Uterus (tissue), 2 donors: ENCODE measurements at regions not wholly inside any gene's neighbourhood (a gene's known extent, or its start where the extent isn't known, plus 50 kb on each side); places are given as distances from the start of the nearest gene placed in this dataset.

Experiments
- POLR2A ChIP-seq, 2 donors: fragments of 450-650 bp; IDR thresholded peaks; one replicate each; pipeline ENCODE4 v1.6.1; 2016; ENCODE audit warnings: antibody characterized with exemption in 2 of 2, mild to moderate bottlenecking in 1 of 2, moderate library complexity in 1 of 2
- TF ChIP-seq, protein P1 (sequence below), 4 experiments: fragments of 200-600 bp in 2 of 4; fragments of 450-650 bp in 2 of 4; sonication (generic) in 2 of 4; IDR thresholded peaks; one replicate each; pipeline ENCODE4 v1.5.1; 2016 to 2019; ENCODE audit warnings: antibody characterized with exemption in 4 of 4, mild to moderate bottlenecking in 2 of 4, moderate library complexity in 1 of 4

- TF ChIP-seq, protein P1, sequence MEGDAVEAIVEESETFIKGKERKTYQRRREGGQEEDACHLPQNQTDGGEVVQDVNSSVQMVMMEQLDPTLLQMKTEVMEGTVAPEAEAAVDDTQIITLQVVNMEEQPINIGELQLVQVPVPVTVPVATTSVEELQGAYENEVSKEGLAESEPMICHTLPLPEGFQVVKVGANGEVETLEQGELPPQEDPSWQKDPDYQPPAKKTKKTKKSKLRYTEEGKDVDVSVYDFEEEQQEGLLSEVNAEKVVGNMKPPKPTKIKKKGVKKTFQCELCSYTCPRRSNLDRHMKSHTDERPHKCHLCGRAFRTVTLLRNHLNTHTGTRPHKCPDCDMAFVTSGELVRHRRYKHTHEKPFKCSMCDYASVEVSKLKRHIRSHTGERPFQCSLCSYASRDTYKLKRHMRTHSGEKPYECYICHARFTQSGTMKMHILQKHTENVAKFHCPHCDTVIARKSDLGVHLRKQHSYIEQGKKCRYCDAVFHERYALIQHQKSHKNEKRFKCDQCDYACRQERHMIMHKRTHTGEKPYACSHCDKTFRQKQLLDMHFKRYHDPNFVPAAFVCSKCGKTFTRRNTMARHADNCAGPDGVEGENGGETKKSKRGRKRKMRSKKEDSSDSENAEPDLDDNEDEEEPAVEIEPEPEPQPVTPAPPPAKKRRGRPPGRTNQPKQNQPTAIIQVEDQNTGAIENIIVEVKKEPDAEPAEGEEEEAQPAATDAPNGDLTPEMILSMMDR (IDR thresholded peaks at IDR 0.05) = no peak
- TF ChIP-seq POLR2A (IDR thresholded peaks at IDR 0.05) = no peak
Measured at GRCh38 chr14:22018890-22019289, 345.3 kb upstream of the OR4E1 start.
